MM.1S (cell line): ENCODE measurements at regions not wholly inside any gene's neighbourhood (a gene's known extent, or its start where the extent isn't known, plus 50 kb on each side); places are given as distances from the start of the nearest gene placed in this dataset.

Experiments used
- DNase-seq: peaks from one replicate; pipeline ENCODE4 v3.0.0-alpha.2; 2015
- H2AFZ ChIP-seq: fragments of 300-600 bp; sonication (generic); 2 replicates; pipeline ENCODE4 v1.6.0; 2016; ENCODE audit warnings: antibody characterized with exemption, low read length
- H3F3A ChIP-seq: fragments of 300-600 bp; sonication (generic); 2 replicates; pipeline ENCODE4 v1.6.1; 2016; ENCODE audit warnings: mild to moderate bottlenecking, antibody characterized with exemption, low read length, moderate library complexity, mixed read lengths; ENCODE audit not compliant: insufficient read depth
- H3K27ac ChIP-seq: fragments of 300-600 bp; sonication (generic); 2 replicates; pipeline ENCODE4 v1.5.1; 2016; ENCODE audit warnings: mild to moderate bottlenecking, low read length
- H3K27me3 ChIP-seq: fragments of 300-600 bp; sonication (generic); replicated peaks from 2 replicates; pipeline ENCODE4 v1.6.0; 2016; ENCODE audit warnings: low read length; ENCODE audit not compliant: insufficient read depth
- H3K36me3 ChIP-seq: fragments of 300-600 bp; sonication (generic); replicated peaks from 2 replicates; pipeline ENCODE4 v1.6.1; 2016; ENCODE audit warnings: mild to moderate bottlenecking, low read length, mixed read lengths; ENCODE audit not compliant: insufficient read depth
- H3K4me1 ChIP-seq: fragments of 300-600 bp; sonication (generic); 2 replicates; pipeline ENCODE4 v1.6.1; 2016; ENCODE audit warnings: low read length, mixed read lengths
- H3K4me2 ChIP-seq: fragments of 300-600 bp; sonication (generic); 2 replicates; pipeline ENCODE4 v1.6.0; 2016; ENCODE audit warnings: low read depth, low read length
- H3K4me3 ChIP-seq: fragments of 300-600 bp; sonication (generic); 2 replicates; pipeline ENCODE4 v1.5.1; 2016; ENCODE audit warnings: low read length, mixed read lengths
- H3K79me2 ChIP-seq: fragments of 300-600 bp; sonication (generic); 2 replicates; pipeline ENCODE4 v1.6.1; 2016; ENCODE audit warnings: mixed run types, low read length, mixed read lengths
- H3K9ac ChIP-seq: fragments of 300-600 bp; sonication (generic); 2 replicates; pipeline ENCODE4 v1.6.1; 2016; ENCODE audit warnings: low read length, mixed read lengths
- H3K9me2 ChIP-seq: fragments of 300-600 bp; sonication (generic); replicated peaks from 2 replicates; pipeline ENCODE4 v1.6.1; 2016; ENCODE audit warnings: mild to moderate bottlenecking, low read length, mixed read lengths; ENCODE audit not compliant: insufficient read depth
- H3K9me3 ChIP-seq: fragments of 300-600 bp; sonication (generic); replicated peaks from 2 replicates; pipeline ENCODE4 v1.6.1; 2016; ENCODE audit warnings: mild to moderate bottlenecking, low read length, mixed read lengths; ENCODE audit not compliant: insufficient read depth
- H4K20me1 ChIP-seq: fragments of 300-600 bp; sonication (generic); 2 replicates; pipeline ENCODE4 v1.6.1; 2016; ENCODE audit warnings: mild to moderate bottlenecking, low read length, moderate library complexity, mixed read lengths; ENCODE audit not compliant: insufficient read depth
- CTCF ChIP-seq: fragments of 300-600 bp; sonication (generic); IDR thresholded peaks from 2 replicates; pipeline ENCODE4 v1.5.1; 2016; ENCODE audit warnings: antibody characterized with exemption, low read length, mixed read lengths
- EZH2 ChIP-seq: fragments of 300-600 bp; sonication (generic); optimal IDR thresholded peaks from 2 replicates; pipeline ENCODE3; 2017; ENCODE audit warnings: low read depth, mild to moderate bottlenecking, antibody characterized with exemption, low read length, mixed read lengths
- EZH2phosphoT487 ChIP-seq: fragments of 300-600 bp; sonication (generic); IDR thresholded peaks from 2 replicates; pipeline ENCODE4 v1.6.1; 2018; ENCODE audit warnings: antibody characterized with exemption, low read length

DNA sequence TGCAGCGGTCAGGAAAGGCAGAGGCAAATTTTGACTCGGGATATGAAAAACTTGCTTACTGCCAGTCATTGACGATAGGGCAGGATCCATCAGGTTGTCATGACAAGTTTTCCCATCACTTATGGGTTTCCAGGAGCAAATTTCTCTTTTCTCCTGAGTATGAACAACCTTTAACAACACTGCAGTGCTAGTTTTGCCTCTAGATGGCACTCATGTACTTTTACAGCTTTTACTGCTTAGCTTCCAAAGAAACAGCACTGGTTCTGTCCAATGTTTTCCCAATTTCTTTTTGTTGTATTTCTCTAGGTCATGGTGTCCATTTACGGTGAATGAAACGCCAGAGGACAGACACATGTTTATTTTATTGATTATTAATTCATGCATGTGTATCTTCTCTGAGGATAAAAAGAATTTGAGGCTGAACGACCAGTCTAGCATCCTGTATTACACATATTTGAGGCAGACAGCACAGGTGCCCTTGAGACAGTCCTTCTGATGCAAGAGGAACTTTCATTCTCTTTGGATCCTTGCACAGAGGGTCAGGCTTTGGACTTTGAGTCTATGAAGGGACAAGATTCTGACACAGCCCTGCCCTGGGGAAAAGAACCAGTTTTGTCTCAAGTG is 112.3 kb upstream of the TRABD2B start:
- DNase-seq: peak; percentile 43
- Histone ChIP-seq H3K36me3 (no peaks in the 10 kb centered on the region), H3K4me1 (peaks cover 1% of the 10 kb centered on the region; the same call in 1 of the 2 replicates), H3K27me3 (no peaks in the 10 kb centered on the region), H3K9me3 (no peaks in the 10 kb centered on the region), H3K4me2 (no peak overlapping the region), H2AFZ (no peak overlapping the region), H4K20me1 (no peaks in the 10 kb centered on the region), H3K79me2 (no peaks in the 10 kb centered on the region), H3K27ac (no peak overlapping the region), H3K9ac (no peak overlapping the region), H3K9me2 (no peaks in the 10 kb centered on the region), H3K4me3 (no peak overlapping the region), H3F3A (no peaks in the 10 kb centered on the region)
- TF ChIP-seq CTCF: peak; percentile 89
- TF ChIP-seq EZH2phosphoT487: no peak
- TF ChIP-seq EZH2: no peak

GRCh38 chr1:48107516-48107915 is 110.3 kb upstream of the TRABD2B start:
- Histone ChIP-seq H2AFZ (no peak overlapping the region), H4K20me1 (no peaks in the 10 kb centered on the region), H3K27me3 (no peaks in the 10 kb centered on the region), H3K79me2 (no peaks in the 10 kb centered on the region), H3K9me3 (no peaks in the 10 kb centered on the region), H3K4me1 (no peaks in the 10 kb centered on the region), H3K36me3 (no peaks in the 10 kb centered on the region), H3K9me2 (no peaks in the 10 kb centered on the region), H3K9ac (no peak overlapping the region), H3K27ac (no peak overlapping the region), H3K4me3 (no peak overlapping the region), H3K4me2 (no peak overlapping the region), H3F3A (no peaks in the 10 kb centered on the region)
- no peak for TF ChIP-seq CTCF
- no peak for TF ChIP-seq EZH2
- no peak for TF ChIP-seq EZH2phosphoT487
- no peak for DNase-seq

- Histone ChIP-seq H4K20me1 (no peaks in the 10 kb centered on the region), H3F3A (no peaks in the 10 kb centered on the region), H3K4me3 (no peak overlapping the region), H3K27me3 (no peaks in the 10 kb centered on the region), H3K9me3 (no peaks in the 10 kb centered on the region), H3K79me2 (no peaks in the 10 kb centered on the region), H3K9ac (no peak overlapping the region), H3K4me2 (no peak overlapping the region), H2AFZ (no peak overlapping the region), H3K36me3 (no peaks in the 10 kb centered on the region), H3K4me1 (no peaks in the 10 kb centered on the region), H3K27ac (no peak overlapping the region), H3K9me2 (no peaks in the 10 kb centered on the region)
- no peak for DNase-seq
- no peak for TF ChIP-seq CTCF
Measured at GRCh38 chr1:48106049-48106448, 108.9 kb upstream of the TRABD2B start.
